Medulla oblongata (tissue), 1 donor: ENCODE measurements at regions not wholly inside any gene's neighbourhood (a gene's known extent, or its start where the extent isn't known, plus 50 kb on each side); places are given as distances from the start of the nearest gene placed in this dataset.
"Not testable (repeated sequence)": the region's sequence is repeated elsewhere in the genome, so short reads cannot be mapped to it uniquely, and the experiment has no call there.

Experiments
- DNase-seq: peaks from one replicate; pipeline ENCODE4 v3.0.0-alpha.2; 2015; ENCODE audit errors: extremely low spot score

DNA sequence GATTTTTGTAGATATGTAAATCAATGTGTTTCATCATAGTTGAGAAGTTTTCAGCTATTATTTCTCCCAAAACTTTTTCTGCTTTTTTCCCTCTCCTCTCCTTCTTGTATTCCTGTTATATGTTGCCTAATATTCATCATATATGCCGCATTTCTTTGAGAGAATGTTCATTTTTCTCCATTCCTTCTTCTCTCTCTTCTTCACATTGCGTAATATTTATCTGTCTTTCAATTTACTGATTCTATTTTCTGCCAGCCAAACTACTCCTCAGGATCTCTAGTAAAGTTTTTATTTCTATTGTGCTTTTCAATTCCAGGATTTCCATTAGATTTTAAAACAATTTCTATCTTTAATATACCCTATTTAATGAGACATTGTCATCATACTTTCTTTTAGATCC is 896.8 kb downstream of the EPHA7 start:
- no peak for DNase-seq

DNA sequence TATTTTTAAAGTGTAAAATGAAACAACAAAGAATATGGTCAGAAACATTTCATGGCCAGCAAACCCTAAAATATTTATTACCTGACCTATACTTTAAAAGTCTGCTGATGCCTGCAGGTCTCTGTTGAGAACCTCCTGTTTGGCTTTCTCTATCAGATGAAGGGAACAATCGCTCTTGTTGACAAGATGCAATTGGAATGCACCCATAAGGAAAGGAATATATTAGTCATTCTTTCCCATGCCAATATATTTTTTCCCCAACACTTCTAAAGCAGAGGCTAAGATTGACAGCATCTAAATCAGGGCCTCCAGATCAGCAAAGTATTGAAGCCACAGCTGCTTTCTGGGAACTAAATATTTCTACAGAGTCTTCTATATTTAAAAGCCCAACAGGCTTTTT is 897.8 kb downstream of the EPHA7 start:
- DNase-seq, result no peak

DNA sequence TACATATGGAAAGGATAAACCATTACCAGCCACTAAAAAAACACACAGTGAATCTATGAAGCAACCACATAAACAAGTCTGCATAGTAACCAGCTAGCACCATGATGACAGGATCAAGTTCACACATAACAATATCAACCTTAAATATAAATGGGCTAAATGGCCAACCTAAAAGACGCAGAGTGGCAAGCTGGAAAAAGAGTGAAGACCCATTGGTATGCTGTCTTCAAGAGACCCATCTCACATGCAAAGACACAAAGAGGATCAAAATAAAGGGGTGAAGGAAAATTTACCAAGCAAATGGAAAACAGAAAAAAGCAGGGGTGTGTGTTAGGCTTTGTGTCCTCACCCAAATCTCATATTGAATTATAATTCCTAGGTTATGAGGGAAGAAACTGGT is 909.2 kb downstream of the EPHA7 start:
- no peak for DNase-seq

DNA sequence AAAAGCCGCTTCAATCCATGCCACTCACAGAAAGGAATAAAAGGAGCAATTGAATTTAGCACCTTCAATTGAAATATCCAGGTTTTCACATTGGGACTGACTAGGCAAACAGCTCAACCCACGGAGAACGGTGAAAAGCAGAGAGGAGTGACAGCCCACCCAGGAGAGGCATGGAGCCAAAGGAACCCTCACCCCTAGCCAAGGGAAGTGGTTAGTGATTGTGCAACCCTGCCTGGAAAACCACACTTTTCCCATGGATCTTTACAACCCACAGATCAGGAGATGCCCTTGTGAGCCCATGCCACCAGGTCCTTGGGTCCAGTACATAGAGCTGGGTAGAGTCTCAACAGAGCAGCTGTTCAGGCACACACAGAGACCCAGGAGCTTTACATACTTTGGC is 911.8 kb downstream of the EPHA7 start:
- no peak for DNase-seq

DNA sequence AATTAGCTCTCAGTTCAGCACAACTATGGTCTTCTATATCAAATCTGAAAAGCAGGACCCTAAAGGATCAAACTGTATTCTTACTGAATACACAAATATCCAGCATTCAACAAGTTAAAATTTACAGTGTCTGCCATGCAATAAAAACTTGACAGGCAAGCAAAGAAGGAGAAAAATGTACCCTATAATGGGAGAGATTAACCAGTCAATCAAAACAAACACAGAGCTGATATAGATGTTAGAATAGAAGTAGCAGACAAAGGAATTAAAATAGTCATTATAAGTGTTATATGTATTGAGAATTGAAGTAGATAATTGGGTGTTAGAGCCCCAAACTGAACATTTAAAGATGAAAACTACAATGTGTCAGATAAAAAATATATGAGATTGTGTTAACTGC is 914.9 kb downstream of the EPHA7 start:
- no peak for DNase-seq

DNA sequence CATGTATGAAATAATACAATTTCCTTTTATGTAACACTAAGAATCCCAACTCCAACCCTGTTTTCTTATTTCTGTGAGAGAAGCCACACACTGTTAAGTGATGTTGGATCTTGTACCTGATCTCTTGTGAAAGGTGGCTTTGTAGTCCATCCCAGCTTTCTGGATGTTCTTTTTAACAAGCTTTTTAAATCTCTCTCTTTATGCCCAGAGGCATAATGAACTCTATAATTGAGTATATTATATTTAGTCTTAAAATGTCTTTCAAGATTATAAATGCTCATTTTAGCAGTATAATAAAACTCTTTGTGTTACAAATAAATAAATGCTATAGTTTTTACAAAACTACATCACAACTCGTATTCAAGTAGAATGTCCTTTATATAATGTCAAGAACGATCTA is 922.1 kb downstream of the EPHA7 start:
- no peak for DNase-seq

DNA sequence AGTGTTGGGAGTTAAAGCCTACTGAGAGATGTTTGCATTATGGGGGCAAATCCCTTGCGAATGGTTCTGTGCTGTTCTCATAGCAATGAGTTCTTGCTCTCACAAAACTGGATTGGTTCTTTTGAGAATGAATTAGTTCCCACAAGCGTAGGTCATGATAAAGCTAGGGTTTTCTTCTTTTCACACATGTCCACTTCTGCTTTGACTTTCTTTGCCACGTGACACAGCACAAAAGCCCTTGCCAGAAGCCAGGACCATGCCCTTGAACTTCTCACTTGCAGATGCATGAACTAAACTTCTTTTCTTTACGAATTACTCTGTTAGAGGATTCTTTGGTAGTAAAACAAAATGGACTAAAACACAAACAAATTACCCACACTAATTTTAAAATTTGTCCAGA is 922.8 kb downstream of the EPHA7 start:
- DNase-seq, result no peak

DNA sequence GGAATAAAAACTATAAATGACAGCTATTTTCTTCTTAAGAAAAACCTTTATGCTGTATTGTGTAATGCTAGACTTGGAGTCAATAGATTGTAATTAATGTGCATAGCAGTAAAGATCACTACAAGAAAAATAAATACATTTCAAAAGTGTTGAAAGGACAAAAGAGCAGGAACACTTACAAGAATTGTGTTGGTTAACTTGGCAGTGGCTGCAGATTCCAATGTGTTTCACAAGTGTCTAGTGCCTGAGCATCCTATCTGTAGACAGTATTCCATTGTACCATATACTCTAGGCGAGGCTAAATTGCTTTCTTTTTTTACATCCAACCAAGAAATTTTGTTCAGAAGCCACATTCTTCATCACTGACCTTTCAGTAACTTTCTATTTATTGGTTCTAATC is 924.1 kb downstream of the EPHA7 start:
- DNase-seq, result peak; percentile 2

DNA sequence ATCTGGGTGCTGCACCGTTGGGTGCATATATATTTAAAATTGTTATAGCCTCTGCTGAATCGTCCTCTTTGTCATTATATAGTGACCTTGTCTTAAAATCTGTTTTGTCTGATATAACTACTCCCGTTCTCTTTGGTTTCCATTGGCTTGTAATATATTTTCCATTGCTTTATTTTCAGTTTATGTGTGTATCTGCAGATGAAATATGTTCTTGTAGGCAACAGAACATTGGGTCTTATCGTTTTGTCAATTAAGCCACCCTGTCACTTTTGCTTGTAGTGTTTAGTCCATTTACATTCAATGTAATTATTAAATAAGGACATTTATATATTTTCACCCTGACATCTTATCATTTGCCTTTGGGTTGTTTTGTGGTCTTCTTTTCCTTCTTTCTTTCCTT is 933.9 kb downstream of the EPHA7 start:
- DNase-seq, result no peak

DNA sequence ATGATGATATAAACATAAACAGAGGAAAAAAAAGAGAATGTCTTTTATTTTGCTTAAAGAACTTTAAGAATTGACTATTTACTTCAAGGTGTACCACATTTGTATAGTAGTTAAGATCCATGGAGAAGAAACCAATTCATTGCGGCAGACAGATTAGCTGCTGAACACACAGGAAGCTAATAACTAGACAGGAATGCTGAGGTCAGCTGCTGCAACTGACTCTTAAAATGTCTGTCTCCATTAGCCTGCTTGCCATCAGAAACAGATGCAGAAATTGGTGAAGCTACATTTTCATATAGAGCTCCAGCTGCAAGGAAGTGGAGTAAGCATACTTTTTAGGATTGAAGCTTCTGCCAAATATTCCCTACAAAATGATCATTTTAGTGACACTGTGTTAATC is 939.5 kb downstream of the EPHA7 start:
- no peak for DNase-seq

DNA sequence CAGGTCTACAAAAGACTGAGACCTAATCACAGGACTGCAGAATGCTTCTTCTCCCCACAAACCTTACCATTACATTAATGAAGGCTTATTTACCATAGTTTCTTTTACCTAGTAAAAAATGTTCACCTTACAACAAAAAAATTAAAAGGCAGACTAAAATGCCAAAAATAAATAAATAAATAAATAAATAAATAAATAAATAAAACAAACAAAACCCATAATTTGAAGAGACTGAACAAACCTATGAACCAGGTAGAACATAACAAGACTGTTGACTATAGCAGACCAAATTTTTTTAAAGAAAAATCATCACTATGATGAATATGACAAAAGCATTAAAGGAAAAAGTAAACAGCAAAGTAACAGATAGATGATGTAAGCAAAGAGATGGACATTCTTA is 946.3 kb downstream of the EPHA7 start:
- DNase-seq, result no peak

DNA sequence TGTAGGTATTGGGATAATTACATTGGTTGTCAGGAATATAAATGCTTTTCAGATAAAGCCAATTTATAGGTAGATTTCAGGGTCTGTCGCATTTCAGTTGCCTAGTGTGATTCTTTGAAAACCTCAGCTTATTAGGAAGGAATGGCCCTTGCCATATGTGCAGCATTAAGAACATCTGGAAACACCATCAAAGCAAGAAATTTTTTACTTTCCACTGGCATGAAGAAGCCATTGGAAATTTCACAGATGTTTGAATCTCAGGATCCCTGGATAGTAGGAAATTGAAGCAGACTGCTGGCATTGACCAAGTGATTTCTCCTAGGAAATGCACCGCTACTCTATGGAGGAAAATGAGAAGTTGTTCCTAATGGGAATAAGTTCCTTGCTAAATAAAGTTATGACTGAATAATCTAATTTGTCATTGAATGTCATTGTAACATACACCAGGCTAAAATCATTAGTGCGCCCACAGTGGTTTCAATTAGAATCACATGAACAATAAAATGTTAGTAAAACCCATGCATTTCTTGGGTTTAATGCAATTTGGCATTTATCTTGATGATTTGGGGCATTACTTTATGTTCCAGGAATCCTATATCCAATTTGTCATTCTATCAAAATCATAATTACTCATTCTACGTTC is 950.1 kb downstream of the EPHA7 start:
- no peak for DNase-seq

DNA sequence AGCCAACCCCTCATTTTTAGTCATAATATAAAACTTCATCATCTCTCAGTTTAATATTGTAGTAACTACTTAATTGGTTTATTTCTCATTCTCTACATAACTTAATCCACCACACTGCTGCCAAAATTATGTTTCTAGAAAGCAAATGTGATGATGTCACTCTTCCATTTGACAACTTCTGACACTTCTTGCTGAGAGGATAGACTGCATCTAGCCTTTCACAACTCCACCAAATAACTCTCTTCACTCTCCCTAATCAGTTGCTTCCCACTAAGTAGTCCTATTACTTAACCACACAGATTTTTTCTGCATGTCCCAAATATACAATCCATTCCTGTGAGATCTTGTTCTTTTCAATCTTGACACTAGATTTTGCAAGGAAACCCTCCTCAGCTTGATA is 951.3 kb downstream of the EPHA7 start:
- no peak for DNase-seq

DNA sequence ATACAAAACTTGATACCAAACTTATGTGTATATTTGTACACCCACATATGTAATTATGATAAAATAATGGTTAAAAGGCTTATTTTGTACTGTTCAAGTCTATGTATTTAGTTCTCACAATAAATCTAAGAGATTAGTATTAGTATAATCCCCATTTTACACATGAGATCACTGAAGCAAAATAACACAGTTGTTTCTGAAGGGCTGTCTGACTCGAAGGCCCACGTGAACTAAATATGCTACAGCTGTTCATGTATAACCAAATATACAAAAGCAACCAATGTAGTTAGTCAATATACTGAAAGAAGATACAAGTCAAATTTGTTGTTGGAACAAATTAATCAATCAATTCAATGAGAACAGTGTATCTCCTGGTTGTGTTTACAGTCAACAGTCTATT is 959.2 kb downstream of the EPHA7 start:
- DNase-seq, result no peak

DNA sequence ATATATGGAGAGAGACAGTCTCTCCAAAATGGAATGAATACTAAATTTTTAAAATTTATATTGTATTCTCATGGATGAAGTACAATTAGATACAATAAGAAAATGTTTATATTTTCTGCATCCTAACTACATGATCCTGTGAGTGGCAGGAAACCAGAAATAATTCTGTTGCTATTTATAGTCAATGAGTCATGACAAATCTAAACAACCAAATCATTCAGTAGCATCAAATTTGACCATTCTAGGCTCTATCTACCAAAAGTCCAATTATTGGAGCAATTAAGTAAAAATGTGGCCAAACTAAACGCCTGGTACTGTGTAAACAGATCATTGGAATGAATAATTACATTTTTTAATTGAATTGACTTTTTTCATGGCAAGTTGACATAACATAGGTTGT is 959.8 kb downstream of the EPHA7 start:
- DNase-seq, result no peak

DNA sequence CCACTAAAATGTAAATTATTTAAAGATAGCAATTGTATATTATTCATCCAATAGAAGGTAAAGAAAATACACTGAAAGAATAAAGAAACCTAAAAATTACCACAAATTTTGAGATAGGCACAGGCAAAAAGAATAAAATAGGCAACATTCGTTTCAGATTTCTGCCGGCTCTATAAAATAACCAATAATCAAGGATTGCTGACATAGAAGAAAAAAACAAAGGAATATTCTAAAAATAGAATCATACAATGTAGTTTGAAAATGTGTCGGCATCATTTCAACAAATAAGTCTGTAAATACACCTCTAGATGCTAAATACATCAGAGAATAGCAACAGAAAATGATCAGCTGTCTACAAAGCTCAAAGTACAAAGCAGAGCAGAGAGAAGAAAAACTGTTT is 973.3 kb downstream of the EPHA7 start:
- DNase-seq, result no peak

DNA sequence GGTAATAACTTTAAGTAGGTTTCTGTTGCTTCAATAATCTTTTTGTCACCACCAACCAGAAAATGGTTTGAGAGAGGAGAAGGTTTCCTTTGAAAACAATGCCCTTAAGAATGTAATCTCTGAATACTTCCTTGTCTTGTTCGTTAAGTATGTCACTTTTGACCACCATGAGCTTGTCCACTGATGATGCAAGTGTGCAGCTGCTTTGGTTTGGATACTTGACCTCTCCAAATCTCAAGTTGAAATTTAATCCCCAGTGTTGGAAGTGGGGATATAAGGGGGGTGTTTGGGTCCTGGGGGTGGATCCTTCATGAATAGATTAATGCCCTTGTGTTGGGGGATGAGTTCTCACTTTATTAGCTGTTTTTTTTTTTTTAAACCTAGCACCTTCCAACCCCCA is 985.4 kb downstream of the EPHA7 start:
- DNase-seq, result no peak

DNA sequence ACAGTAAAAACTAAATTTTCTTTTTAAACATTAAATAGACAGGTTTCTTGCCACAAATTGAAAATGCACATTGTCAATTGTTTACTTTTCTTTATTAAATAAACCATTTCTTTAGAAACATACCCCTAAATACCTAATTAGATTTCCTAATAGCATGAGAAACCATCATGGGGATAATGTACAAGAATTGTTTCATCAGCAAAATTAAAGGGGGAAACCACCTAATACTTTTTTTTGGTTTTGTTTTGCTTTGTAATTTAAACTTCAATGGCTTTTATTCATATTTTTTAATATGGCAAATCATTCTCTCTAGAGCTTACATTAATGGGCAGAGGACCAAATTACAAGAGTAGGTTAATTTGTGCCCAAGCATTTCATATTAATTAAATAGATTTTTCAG is 987.9 kb downstream of the EPHA7 start:
- DNase-seq, result no peak

DNA sequence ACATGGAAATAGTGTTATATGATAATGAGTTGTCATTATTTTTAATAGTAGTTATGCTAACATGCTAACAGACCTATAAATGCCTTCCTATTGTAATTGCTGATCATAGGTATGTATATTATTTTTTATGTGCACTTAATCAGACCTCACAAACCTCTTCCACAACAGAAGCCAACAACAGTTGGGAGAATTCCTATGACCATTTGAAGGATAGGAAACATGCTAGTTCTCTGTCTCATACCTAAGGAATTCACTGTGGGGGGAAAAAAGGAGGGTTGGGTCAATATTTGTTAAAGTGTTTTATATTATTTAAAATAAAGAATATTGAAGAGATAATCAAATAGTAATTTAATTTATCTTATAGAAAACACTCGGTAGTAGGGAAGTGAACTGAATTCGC is 990.9 kb downstream of the EPHA7 start:
- DNase-seq, result no peak

DNA sequence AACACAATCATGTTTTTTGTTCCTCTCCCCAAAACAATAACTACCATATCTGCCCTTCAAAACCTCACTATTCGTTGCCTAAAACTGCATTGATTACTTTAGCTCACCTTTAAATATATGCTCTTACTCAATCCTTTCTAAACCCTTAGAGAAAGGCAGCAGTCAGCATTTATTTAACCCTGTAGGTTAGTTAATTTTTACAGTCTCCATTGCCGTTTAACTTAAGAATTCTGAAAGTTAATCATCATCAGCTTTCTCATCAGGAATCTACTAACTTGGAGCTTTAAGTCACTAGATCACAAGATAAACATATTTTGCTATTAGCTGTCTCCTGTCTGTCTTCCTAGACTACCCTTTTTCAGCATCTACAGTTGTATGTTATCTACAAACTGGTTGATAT is 991.9 kb downstream of the EPHA7 start:
- no peak for DNase-seq

DNA sequence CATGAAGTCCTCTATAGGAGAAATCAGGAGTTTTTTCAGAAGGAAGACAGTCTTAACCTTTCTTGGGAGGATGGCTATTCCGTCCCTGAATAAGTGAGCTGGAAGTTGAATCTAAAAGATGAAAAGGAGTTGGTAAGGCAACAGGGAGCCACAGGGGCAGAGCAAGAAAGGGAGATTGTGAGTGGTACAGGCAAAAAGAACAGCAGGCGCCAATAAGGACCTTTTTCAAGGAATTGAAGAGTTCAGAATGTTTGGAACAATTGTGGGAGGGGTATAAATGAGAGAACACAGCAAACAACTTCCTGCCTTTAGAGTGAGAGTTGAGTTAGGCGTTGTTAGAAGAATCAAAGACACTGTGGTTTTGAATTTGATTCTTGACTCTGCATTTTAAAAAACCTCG is 1003.7 kb downstream of the EPHA7 start:
- DNase-seq, result no peak

DNA sequence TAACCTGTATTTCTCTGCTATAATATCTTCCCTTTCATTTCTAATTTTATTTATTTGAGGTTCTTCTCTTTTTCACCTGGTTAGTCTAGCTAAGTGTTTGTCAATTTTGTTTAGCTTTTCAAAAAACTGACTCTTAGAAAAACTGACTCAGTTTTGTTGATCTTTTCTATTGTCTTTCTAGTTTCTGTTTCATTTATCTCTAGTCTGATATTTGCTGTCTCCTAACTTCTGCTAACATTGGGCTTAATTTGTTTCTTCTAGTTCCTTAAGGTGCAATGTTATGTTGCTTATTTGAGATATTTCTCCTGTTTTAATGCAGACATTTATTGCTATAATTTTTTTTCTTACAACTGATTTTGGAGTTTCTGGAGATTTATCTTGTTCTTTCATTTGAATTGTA is 1011.0 kb downstream of the EPHA7 start:
- DNase-seq, result no peak

DNA sequence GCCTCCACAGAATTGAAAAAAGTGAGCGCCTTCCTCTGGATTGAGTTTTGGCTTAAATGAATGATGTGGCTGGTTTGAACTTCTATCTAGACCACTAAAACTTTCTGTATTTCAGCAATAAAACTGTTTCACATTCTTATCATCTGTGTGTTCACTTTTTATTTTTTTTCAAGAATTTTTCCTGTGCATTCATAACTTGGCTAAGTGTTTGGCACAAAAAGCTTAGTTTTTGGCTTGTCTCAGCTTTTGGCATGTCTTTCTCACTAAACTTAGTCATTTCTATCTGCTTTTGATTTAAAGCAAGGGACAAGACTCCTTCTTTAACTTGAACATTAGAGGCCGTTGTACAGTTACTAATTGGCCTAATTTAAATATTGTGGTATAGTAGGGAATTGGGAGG is 1015.1 kb downstream of the EPHA7 start:
- DNase-seq, result no peak

DNA sequence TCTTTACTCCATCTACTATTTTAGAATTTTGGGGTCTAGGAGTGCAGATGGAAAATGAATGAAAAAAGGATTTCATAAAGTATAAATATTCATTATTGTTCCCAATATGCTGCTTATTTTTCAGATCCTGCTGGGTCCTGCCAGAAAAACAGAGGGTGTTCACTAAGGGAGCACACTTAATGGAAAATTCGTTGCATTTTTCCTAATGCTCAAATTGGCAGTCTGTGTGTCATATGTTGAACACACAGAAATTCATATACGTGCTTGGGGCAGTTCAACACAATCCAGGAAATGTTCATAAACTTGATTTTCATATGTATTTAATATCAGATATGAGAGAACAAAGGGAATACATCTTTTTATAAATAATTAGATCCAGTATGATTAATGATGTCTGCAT is 1019.4 kb downstream of the EPHA7 start:
- DNase-seq, result no peak

DNA sequence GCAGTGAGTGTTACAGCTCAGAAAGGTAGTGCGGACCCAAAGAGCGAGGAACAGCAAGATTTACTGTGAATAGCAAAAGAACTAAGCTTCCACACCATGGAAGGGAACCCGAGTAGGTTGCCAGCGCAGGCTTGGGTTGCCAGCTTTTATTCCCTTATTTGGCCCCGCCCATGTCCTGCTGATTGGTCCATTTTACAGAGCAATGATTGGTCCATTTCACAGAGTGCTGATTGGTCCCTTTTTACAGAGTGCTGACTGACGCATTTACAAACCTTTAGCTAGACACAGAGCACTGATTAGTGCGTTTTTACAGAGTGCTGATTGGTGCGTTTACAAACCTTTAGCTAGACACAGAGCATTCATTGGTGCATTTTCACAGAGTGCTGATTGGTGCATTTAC is 1030.7 kb downstream of the EPHA7 start:
- DNase-seq, result not testable (repeated sequence)
